ENCODE measurements at regions not wholly inside any gene's neighbourhood (a gene's known extent, or its start where the extent isn't known, plus 50 kb on each side); places are given as distances from the start of the nearest gene placed in this dataset.

DNA sequence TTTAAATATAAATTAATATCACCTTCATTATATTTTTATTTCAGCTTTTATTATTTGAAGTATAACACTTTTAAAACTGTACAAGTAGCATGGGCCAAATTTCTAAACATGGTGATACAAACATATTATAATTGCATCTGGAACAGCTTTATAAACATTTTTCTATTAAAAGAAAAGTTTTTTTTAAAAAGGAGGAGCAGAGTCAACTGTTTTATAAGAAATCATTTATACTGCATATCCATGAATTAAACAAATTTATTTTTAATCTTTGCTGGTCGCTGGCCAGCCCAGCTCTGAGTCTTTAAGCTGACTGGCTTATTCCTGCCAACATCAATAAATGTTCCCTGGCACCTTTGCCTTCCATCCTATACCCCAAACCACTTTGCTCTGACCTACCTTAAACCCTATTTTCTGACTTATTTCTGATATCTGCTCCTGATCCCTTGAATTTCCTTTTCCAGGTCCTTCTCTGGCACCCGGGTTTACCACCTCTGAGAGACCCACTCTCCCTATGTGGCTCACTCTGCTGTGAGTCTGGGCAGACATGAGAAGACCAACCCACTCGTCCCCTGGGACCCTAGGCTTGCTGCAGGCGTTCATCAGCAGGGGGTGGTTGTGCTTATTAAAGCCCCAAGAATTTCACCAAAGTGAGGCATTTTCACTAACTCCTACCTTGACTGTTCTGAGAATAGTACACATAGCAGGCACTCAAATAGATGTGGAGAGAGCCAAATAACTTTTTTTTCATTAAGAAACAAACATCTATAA lies 220.3 kb downstream of the KLF12 start:
- peaks cover 34% of the 10 kb centered on the region for H3K4me1 Mint-ChIP-seq
- CTCF ChIA-PET: interaction anchor here (0.7 to 2.0 kb wide), 3 partner anchors 8 to 99 kb away, joined by 3 to 5 read pairs (median 4); no protein-coding TSS in a partner anchor
- intact Hi-C loops (cut with DNase I, micrococcal nuclease): no loop called here
- ATAC-seq (no peak), DNase-seq (no peak)
- H3K4me3 Mint-ChIP-seq: no peak overlapping the region
- no peaks in the 10 kb centered on the region for H3K27me3 Mint-ChIP-seq
- H3K27ac Mint-ChIP-seq: no peak overlapping the region
- no peaks in the 10 kb centered on the region for H3K36me3 Mint-ChIP-seq (ENCODE audit: low read depth)
- POLR2A ChIA-PET: no interaction called here
- H3K9me3 Mint-ChIP-seq (ENCODE audit: low read depth): no peaks in the 10 kb centered on the region

DNA sequence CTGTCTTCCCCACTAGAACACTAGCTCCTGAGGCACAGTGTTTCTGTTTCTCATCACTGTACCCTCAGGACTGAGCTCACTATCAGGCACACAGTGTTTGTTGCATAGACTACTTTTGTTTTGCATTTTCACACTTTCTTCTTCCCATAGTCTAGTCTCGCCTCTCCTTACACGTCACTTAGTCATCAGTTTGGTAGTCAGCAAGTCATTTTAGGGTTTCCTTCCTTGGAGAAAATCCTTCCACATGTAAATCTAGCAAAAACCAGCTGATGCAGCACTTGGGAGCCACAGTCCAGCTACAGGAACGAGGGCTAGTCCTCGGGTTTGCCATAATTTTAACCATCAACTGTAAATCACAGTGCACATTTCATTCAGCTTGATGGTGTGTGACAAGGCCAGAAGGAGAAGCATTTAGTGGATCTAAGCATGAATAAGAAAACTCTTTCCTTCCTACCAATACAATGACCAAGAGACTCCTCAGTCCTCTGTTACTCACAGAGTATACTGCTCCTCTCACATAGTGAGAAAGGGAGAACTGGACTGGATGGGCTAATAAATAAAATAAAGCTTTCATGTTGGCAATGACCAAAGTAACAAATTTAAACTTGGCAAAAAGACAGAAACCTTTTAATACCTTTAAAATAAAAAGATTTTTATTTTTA lies 221.0 kb downstream of the KLF12 start:
- H3K36me3 Mint-ChIP-seq (ENCODE audit: low read depth): peaks cover 2% of the 10 kb centered on the region
- intact Hi-C loops (cut with DNase I, micrococcal nuclease): no loop called here
- ChIA-PET POLR2A (interaction anchor here (0.6 kb wide), 1 partner anchor 16 kb away, joined by 3 read pairs; no protein-coding TSS in a partner anchor), CTCF (interaction anchor here (0.6 to 2.0 kb wide), 8 partner anchors 8 to 183 kb away, joined by 3 to 5 read pairs (median 3); no protein-coding TSS in a partner anchor)
- no peak for DNase-seq
- H3K9me3 Mint-ChIP-seq (ENCODE audit: low read depth): no peaks in the 10 kb centered on the region
- ATAC-seq: peak; percentile 98
- peaks cover 30% of the 10 kb centered on the region for H3K4me1 Mint-ChIP-seq
- H3K27me3 Mint-ChIP-seq: no peaks in the 10 kb centered on the region
- H3K27ac Mint-ChIP-seq: peak overlapping the region; percentile 49
- no peak overlapping the region for H3K4me3 Mint-ChIP-seq

DNA sequence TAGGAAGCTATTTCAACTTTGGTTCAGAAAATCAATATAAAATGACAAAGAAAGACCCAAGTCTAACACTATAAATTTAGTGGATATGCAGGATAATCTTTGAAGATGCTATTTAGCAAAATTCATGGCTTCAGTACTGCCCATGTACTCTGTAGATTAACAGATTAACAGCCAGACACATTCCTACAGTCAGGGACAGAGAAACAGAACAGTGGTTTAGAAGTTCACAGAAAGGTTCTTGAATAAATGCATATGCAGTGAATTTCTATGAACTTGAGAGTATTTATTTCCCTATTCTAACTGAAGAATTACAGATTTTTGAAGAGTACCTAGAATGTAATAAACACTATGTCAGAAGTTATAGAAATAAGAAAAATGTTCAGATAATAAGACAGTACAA lies 222.8 kb downstream of the KLF12 start:
- Mint-ChIP-seq H3K4me1 (peaks cover 23% of the 10 kb centered on the region), H3K9me3 (ENCODE audit: low read depth) (no peaks in the 10 kb centered on the region), H3K4me3 (no peak overlapping the region), H3K36me3 (ENCODE audit: low read depth) (peaks cover 2% of the 10 kb centered on the region), H3K27me3 (no peaks in the 10 kb centered on the region), H3K27ac (no peak overlapping the region)
- no peak for ATAC-seq
- ChIA-PET CTCF (interaction anchor here (0.9 to 1.1 kb wide), 3 partner anchors 16 to 96 kb away, joined by 3 to 6 read pairs (median 4); no protein-coding TSS in a partner anchor), POLR2A (no interaction called here)
- DNase-seq: no peak
- intact Hi-C loops (cut with DNase I, micrococcal nuclease): no loop called here

DNA sequence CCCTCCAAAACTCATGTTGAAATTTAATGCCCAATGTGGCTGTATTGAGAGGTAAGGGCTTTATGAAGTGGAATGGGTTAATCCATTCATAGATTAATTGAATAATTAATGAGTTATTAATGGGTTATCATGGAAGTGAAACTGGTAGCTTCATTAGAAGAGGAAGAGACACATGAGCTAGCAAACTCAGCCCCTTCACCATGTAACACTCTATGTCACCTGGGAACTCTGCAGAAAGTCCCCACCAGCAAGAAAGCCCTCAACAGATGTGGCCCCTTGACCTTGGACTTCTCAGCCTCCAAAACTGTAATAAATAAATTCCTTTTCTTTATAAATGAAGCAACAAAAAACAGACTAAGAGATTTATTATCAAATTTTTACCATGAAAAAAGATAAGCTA lies 223.5 kb downstream of the KLF12 start:
- ChIA-PET POLR2A (no interaction called here), CTCF (interaction anchor here (0.9 to 1.1 kb wide), 3 partner anchors 16 to 95 kb away, joined by 3 to 6 read pairs (median 4); no protein-coding TSS in a partner anchor)
- intact Hi-C loops (cut with DNase I, micrococcal nuclease): no loop called here
- Mint-ChIP-seq H3K4me1 (peaks cover 22% of the 10 kb centered on the region), H3K27me3 (no peaks in the 10 kb centered on the region), H3K4me3 (no peak overlapping the region), H3K27ac (no peak overlapping the region), H3K9me3 (ENCODE audit: low read depth) (no peaks in the 10 kb centered on the region), H3K36me3 (ENCODE audit: low read depth) (peaks cover 2% of the 10 kb centered on the region)
- ATAC-seq (no peak), DNase-seq (no peak)

DNA sequence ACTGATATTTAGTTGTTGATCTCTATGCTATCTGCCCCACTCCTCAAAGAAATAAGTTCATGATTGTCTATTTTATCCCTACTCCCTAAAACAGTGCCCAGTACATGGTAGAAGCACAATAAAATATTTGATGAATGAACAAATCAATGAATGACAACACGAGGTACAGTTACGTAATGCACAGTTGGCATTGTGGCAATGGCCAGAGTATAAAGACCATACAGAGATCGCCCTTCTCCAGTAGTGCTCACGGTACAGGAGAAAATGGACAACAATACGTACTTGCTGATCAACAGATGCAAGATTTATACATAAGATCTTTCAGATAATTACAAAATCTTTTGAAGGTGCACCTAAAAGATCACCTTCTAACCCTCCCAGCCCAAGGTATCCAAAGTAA lies 225.4 kb downstream of the KLF12 start:
- intact Hi-C loops (cut with DNase I, micrococcal nuclease): no loop called here
- H3K27ac Mint-ChIP-seq: no peak overlapping the region
- peaks cover 9% of the 10 kb centered on the region for H3K36me3 Mint-ChIP-seq (ENCODE audit: low read depth)
- CTCF ChIA-PET: no interaction called here
- no peaks in the 10 kb centered on the region for H3K27me3 Mint-ChIP-seq
- no peaks in the 10 kb centered on the region for H3K9me3 Mint-ChIP-seq (ENCODE audit: low read depth)
- DNase-seq: no peak
- ATAC-seq: no peak
- POLR2A ChIA-PET: no interaction called here
- peaks cover 27% of the 10 kb centered on the region for H3K4me1 Mint-ChIP-seq
- no peak overlapping the region for H3K4me3 Mint-ChIP-seq

DNA sequence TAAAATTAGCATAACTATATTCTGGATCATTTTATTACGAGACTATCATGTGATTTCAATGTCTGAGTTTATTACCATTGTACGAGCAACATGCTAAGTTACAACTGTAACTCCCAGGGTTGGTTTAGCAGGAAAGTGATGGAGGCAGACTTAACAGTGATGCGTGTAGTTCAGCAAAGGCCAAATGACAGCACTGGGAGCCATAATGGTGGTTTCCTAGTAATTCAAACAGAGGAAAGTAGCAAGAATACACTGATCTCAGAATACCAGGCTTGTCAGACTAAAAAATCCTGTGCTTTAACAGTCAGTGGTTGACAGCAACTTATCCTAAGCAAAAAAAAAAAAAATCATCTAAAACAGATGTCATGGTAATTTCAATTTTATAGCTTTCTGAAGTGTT lies 229.6 kb downstream of the KLF12 start:
- Mint-ChIP-seq H3K27me3 (no peaks in the 10 kb centered on the region), H3K36me3 (ENCODE audit: low read depth) (peaks cover 19% of the 10 kb centered on the region), H3K4me3 (no peak overlapping the region), H3K4me1 (peaks cover 39% of the 10 kb centered on the region), H3K9me3 (ENCODE audit: low read depth) (no peaks in the 10 kb centered on the region), H3K27ac (no peak overlapping the region)
- ATAC-seq (no peak), DNase-seq (no peak)
- intact Hi-C loops (cut with DNase I, micrococcal nuclease): no loop called here
- ChIA-PET POLR2A (no interaction called here), CTCF (no interaction called here)

DNA sequence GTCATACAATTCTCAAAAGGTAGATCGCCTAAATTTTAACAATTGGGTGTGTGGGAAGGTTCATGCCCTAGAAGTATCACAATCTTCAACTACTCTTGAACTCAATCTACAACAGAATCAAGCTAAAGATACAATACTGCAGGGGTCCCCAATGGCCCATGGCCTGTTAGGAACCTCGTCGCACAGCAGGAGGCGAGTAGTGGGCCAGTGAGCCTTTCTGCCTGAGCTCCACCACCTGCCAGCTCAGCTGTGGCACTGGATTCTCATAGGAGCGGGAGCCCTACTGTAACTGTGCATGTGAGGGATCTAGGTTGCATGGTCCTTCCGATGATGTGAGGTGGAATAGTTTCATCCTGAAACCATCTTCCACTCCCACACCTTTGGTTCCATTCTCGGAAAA lies 230.6 kb downstream of the KLF12 start:
- ChIA-PET CTCF (no interaction called here), POLR2A (no interaction called here)
- Mint-ChIP-seq H3K27me3 (no peaks in the 10 kb centered on the region), H3K4me1 (peaks cover 37% of the 10 kb centered on the region), H3K27ac (no peak overlapping the region), H3K36me3 (ENCODE audit: low read depth) (peaks cover 24% of the 10 kb centered on the region), H3K4me3 (no peak overlapping the region), H3K9me3 (ENCODE audit: low read depth) (no peaks in the 10 kb centered on the region)
- no peak for DNase-seq
- intact Hi-C loops (cut with DNase I, micrococcal nuclease): no loop called here
- ATAC-seq: no peak

DNA sequence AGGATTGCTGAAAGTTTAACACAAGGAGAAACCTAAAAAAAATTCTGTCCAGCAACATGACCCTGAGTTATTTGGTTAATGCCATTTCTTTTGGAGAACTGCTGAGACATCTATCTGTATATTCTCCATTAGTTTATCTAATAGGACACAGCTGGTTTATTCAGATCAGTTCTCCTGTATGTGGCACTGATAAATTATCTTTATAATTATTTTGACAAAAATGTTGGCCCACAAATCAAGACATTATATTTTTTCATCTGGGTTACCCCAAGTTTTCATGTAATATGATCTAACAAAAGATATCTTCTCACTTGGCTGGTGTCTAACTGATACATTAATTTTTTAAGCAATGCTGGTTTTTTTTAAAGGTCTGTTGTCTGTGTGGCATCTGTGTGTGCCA lies 231.4 kb downstream of the KLF12 start:
- Mint-ChIP-seq H3K9me3 (ENCODE audit: low read depth) (no peaks in the 10 kb centered on the region), H3K27me3 (no peaks in the 10 kb centered on the region), H3K27ac (peak overlapping the region; percentile 24), H3K4me1 (peaks cover 42% of the 10 kb centered on the region), H3K36me3 (ENCODE audit: low read depth) (peaks cover 27% of the 10 kb centered on the region), H3K4me3 (no peak overlapping the region)
- intact Hi-C loops (cut with DNase I, micrococcal nuclease): no loop called here
- DNase-seq (no peak), ATAC-seq (no peak)
- CTCF ChIA-PET: no interaction called here
- POLR2A ChIA-PET: no interaction called here

DNA sequence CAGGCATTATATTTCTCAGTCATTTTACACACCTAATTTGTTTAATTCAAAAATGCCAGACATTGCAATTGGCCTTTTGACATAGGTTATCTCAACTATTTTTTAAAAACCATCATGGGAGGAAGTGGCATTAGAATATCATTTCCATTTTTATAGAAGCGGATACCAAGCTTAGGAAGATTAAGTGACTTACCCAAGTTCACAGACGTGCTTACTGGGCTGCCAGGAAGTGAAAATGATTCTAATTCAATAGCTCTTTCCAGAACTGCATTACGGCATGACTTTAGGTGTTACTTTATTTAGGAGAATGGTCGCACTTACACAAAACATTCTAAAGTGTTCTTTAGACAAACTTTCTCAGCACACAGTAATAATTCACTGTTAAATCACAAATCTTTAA lies 231.9 kb downstream of the KLF12 start:
- ATAC-seq (no peak), DNase-seq (no peak)
- no peak overlapping the region for H3K4me3 Mint-ChIP-seq
- peaks cover 47% of the 10 kb centered on the region for H3K4me1 Mint-ChIP-seq
- no peaks in the 10 kb centered on the region for H3K9me3 Mint-ChIP-seq (ENCODE audit: low read depth)
- H3K27ac Mint-ChIP-seq: no peak overlapping the region
- ChIA-PET CTCF (no interaction called here), POLR2A (no interaction called here)
- intact Hi-C loops (cut with DNase I, micrococcal nuclease): no loop called here
- H3K36me3 Mint-ChIP-seq (ENCODE audit: low read depth): peaks cover 30% of the 10 kb centered on the region
- H3K27me3 Mint-ChIP-seq: no peaks in the 10 kb centered on the region

DNA sequence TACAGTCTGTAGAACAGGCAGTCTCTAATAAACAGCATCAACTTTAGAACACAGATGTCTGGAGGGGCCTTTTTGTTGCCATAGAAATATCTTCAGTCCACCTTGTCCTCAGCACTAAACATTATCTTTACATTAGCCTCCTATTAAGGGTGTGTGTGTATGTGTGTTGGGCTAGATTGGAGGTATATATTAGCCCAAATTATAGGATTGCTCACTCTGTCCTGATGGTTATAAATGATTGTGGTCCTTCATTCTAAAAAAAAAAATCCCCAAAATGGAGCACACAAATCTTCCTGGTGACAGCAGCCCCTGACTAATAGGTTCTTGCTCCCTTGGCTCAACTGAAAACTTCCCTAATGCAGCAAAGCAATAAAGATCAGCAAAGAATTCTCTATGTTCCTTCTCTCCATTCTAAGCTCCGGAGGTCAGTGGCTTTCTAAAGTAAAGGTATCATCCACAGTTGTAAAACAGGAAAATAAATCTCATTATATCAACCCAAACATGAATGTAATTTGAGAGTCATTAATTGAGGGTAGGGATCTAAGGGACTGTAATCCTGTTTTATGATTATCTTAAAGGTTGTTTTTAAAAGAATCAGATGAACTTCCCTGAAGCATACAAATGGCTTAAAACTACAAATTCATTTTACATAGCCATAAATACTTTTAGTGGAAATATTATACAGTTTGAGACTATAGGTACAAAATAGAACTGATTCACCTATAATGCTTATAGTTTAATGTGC lies 232.7 kb downstream of the KLF12 start:
- ChIA-PET POLR2A (no interaction called here), CTCF (no interaction called here)
- ATAC-seq (no peak), DNase-seq (no peak)
- intact Hi-C loops (cut with DNase I, micrococcal nuclease): no loop called here
- no peaks in the 10 kb centered on the region for H3K27me3 Mint-ChIP-seq
- peaks cover 30% of the 10 kb centered on the region for H3K36me3 Mint-ChIP-seq (ENCODE audit: low read depth)
- peaks cover 55% of the 10 kb centered on the region for H3K4me1 Mint-ChIP-seq
- no peaks in the 10 kb centered on the region for H3K9me3 Mint-ChIP-seq (ENCODE audit: low read depth)
- H3K27ac Mint-ChIP-seq: no peak overlapping the region
- no peak overlapping the region for H3K4me3 Mint-ChIP-seq

DNA sequence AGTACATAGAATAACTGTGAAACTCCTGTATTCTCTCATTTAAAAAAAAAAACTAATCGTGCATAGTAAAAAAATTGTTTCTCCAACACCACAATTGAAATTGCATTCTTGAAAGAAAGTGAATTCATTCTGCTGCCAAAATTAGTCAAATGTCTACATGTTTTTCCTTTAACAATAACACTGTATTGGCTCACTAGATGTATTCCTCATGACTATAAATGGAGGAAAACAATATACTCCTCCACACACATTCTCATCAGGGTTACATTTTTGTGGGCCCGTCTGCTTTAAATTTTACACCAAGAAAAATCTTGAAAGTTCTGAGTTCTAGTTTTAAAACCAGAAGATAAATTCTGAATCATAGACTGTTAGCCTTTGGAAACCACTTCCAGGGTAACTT lies 233.6 kb downstream of the KLF12 start:
- DNase-seq (no peak), ATAC-seq (no peak)
- H3K27me3 Mint-ChIP-seq: no peaks in the 10 kb centered on the region
- peaks cover 30% of the 10 kb centered on the region for H3K36me3 Mint-ChIP-seq (ENCODE audit: low read depth)
- H3K4me1 Mint-ChIP-seq: peaks cover 63% of the 10 kb centered on the region
- H3K4me3 Mint-ChIP-seq: no peak overlapping the region
- POLR2A ChIA-PET: no interaction called here
- CTCF ChIA-PET: no interaction called here
- no peaks in the 10 kb centered on the region for H3K9me3 Mint-ChIP-seq (ENCODE audit: low read depth)
- H3K27ac Mint-ChIP-seq: no peak overlapping the region
- intact Hi-C loops (cut with DNase I, micrococcal nuclease): no loop called here

DNA sequence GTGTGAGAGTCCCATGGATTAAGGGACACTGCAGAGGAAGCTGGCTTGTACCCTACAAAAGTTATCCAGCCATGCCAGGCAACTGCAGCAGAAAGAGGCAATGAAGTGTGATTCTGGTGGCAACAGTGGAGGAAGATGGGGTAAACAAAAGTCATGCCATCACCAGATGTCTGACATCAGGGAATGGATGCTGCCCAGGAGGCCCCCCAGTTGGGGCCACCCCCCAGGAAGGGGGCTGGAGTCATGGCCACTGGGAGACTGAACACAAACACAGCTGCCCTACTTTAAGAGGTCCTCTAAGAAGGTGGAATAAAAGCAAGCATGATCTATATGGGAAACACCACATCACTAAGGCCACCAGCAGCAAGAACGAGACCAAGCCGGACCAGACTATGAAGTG lies 235.3 kb downstream of the KLF12 start:
- H3K4me1 Mint-ChIP-seq: peaks cover 68% of the 10 kb centered on the region
- POLR2A ChIA-PET: no interaction called here
- CTCF ChIA-PET: interaction anchor here (0.7 to 1.5 kb wide), 2 partner anchors 14 to 22 kb away, joined by 3 read pairs; no protein-coding TSS in a partner anchor
- H3K27me3 Mint-ChIP-seq: no peaks in the 10 kb centered on the region
- no peak for ATAC-seq
- H3K4me3 Mint-ChIP-seq: no peak overlapping the region
- H3K9me3 Mint-ChIP-seq (ENCODE audit: low read depth): no peaks in the 10 kb centered on the region
- intact Hi-C loops (cut with DNase I, micrococcal nuclease): no loop called here
- no peak for DNase-seq
- H3K36me3 Mint-ChIP-seq (ENCODE audit: low read depth): peaks cover 27% of the 10 kb centered on the region
- H3K27ac Mint-ChIP-seq: no peak overlapping the region
